ENCODE measurements at regions not wholly inside any gene's neighbourhood (a gene's known extent, or its start where the extent isn't known, plus 50 kb on each side); places are given as distances from the start of the nearest gene placed in this dataset.
A peak's percentile ranks its signal among the peaks of the same experiment; 100 is the strongest.
"Not testable (repeated sequence)": the region's sequence is repeated elsewhere in the genome, so short reads cannot be mapped to it uniquely, and the experiment has no call there.

- Histone ChIP-seq H3K4me3 (ENCODE audit: low read length) (no peak overlapping the region), H3K27ac (ENCODE audit: low read depth, low read length) (no peak overlapping the region), H3K9ac (ENCODE audit: extremely low read depth, low read length, poor library complexity, severe bottlenecking) (no peak overlapping the region), H3K4me1 (ENCODE audit: control insufficient read depth, insufficient read depth, low read length) (no peaks in the 10 kb centered on the region), H3K36me3 (ENCODE audit: control insufficient read depth, insufficient read depth, low read length) (no peaks in the 10 kb centered on the region), H3K9me3 (ENCODE audit: control insufficient read depth, low read length) (no peaks in the 10 kb centered on the region), H3K27me3 (ENCODE audit: control insufficient read depth, insufficient read depth, low read length, poor library complexity, severe bottlenecking) (no peaks in the 10 kb centered on the region)
- no peak for TF ChIP-seq CTCF (conservative IDR thresholded peaks at IDR 0.05)
- WGBS, 2 experiments (ENCODE audit: insufficient coverage in 1 of 2, insufficient read length in 1 of 2) = 71 to 80% methylated on average over 4 to 5 of the region's 5 CpGs
- peaks cover 18% of the 10 kb centered on the region for H3K4me1 Mint-ChIP-seq
- peak; percentile 77 for DNase-seq
- H3K4me3 Mint-ChIP-seq = no peak overlapping the region
- H3K9me3 Mint-ChIP-seq = peaks cover 8% of the 10 kb centered on the region
- H3K36me3 Mint-ChIP-seq (ENCODE audit: low read depth) = no peaks in the 10 kb centered on the region
- no peaks in the 10 kb centered on the region for H3K27me3 Mint-ChIP-seq (ENCODE audit: insufficient read depth)
- no peak overlapping the region for H3K27ac Mint-ChIP-seq
Observed at GRCh38 chr17:14525551-14526455, 224.9 kb downstream of the HS3ST3B1 start.

- Histone ChIP-seq H3K36me3 (ENCODE audit: control insufficient read depth, insufficient read depth, low read length) (no peaks in the 10 kb centered on the region), H3K4me1 (ENCODE audit: control insufficient read depth, insufficient read depth, low read length) (no peaks in the 10 kb centered on the region), H3K9me3 (ENCODE audit: control insufficient read depth, low read length) (no peaks in the 10 kb centered on the region), H3K27ac (ENCODE audit: low read depth, low read length) (no peak overlapping the region), H3K27me3 (ENCODE audit: control insufficient read depth, insufficient read depth, low read length, poor library complexity, severe bottlenecking) (no peaks in the 10 kb centered on the region), H3K4me3 (ENCODE audit: low read length) (no peak overlapping the region), H3K9ac (ENCODE audit: extremely low read depth, low read length, poor library complexity, severe bottlenecking) (no peak overlapping the region)
- peaks cover 18% of the 10 kb centered on the region for H3K4me1 Mint-ChIP-seq
- H3K27ac Mint-ChIP-seq = no peak overlapping the region
- H3K27me3 Mint-ChIP-seq (ENCODE audit: insufficient read depth) = peaks cover 3% of the 10 kb centered on the region
- no peak for TF ChIP-seq CTCF (conservative IDR thresholded peaks at IDR 0.05)
- no peak overlapping the region for H3K4me3 Mint-ChIP-seq
- WGBS, 2 experiments (ENCODE audit: insufficient coverage in 1 of 2, insufficient read length in 1 of 2) = 67 to 87% methylated on average over 3 of the region's 3 CpGs
- no peaks in the 10 kb centered on the region for H3K36me3 Mint-ChIP-seq (ENCODE audit: low read depth)
- peaks cover 3% of the 10 kb centered on the region for H3K9me3 Mint-ChIP-seq
- DNase-seq = peak; percentile 63
Observed at GRCh38 chr17:14522795-14523387, 222.0 kb downstream of the HS3ST3B1 start.

- not testable (repeated sequence) for H3K9ac ChIP-seq (ENCODE audit: extremely low read depth, low read length, poor library complexity, severe bottlenecking); H3K9me3 Mint-ChIP-seq; DNase-seq; H3K27ac Mint-ChIP-seq; H3K4me1 ChIP-seq (ENCODE audit: control insufficient read depth, insufficient read depth, low read length); H3K27ac ChIP-seq (ENCODE audit: low read depth, low read length); H3K27me3 ChIP-seq (ENCODE audit: control insufficient read depth, insufficient read depth, low read length, poor library complexity, severe bottlenecking); H3K36me3 Mint-ChIP-seq (ENCODE audit: low read depth); H3K4me3 ChIP-seq (ENCODE audit: low read length); H3K9me3 ChIP-seq (ENCODE audit: control insufficient read depth, low read length); H3K4me3 Mint-ChIP-seq; H3K36me3 ChIP-seq (ENCODE audit: control insufficient read depth, insufficient read depth, low read length); H3K27me3 Mint-ChIP-seq (ENCODE audit: insufficient read depth)
- WGBS, 2 experiments (ENCODE audit: insufficient coverage in 1 of 2, insufficient read length in 1 of 2) = 87 to 88% methylated on average over 1 to 3 of the region's 3 CpGs
- H3K4me1 Mint-ChIP-seq = peaks cover 10% of the 10 kb centered on the region
Observed at GRCh38 chr17:14518919-14519318, 218.0 kb downstream of the HS3ST3B1 start.
